SH-SY5Y (cell line): ENCODE measurements at regions not wholly inside any gene's neighbourhood (a gene's known extent, or its start where the extent isn't known, plus 50 kb on each side); places are given as distances from the start of the nearest gene placed in this dataset.

ENCODE experiments used
- GATA2 ChIP-seq: IDR thresholded peaks from 2 replicates; pipeline ENCODE4 v1.6.1; 2011; ENCODE audit warnings: mild to moderate bottlenecking, low read depth, low read length
- GATA3 ChIP-seq: IDR thresholded peaks from 2 replicates; pipeline ENCODE4 v1.6.1; 2011; ENCODE audit warnings: low read depth, mild to moderate bottlenecking, low read length, moderate library complexity

GRCh38 chr14:103232831-103233319 lies 101.2 kb upstream of the EIF5 start:
- TF ChIP-seq GATA2: no peak
- no peak for TF ChIP-seq GATA3
